GM12864 (cell line): ENCODE measurements at regions not wholly inside any gene's neighbourhood (a gene's known extent, or its start where the extent isn't known, plus 50 kb on each side); places are given as distances from the start of the nearest gene placed in this dataset.

ENCODE experiments used
- DNase-seq: peaks from one replicate; pipeline ENCODE4 v3.0.0-alpha.2; 2011; ENCODE audit warnings: low read depth
- H3K4me3 ChIP-seq: 2 replicates; pipeline ENCODE4 v1.5.1; 2011; ENCODE audit warnings: mild to moderate bottlenecking, low read depth, low read length, control low read depth
- CTCF ChIP-seq: IDR thresholded peaks from 2 replicates; pipeline ENCODE4 v1.5.1; 2011; ENCODE audit warnings: low read depth, mild to moderate bottlenecking, moderate library complexity, low read length, control low read depth, inconsistent platforms; ENCODE audit errors: missing control alignments

GRCh38 chr10:31611161-31611560, 292.1 kb downstream of the ZEB1 start:
- DNase-seq: no peak
- TF ChIP-seq CTCF: no peak
- no peak overlapping the region for H3K4me3 ChIP-seq

GRCh38 chr10:31607481-31607880, 288.5 kb downstream of the ZEB1 start:
- no peak overlapping the region for H3K4me3 ChIP-seq
- no peak for DNase-seq
- no peak for TF ChIP-seq CTCF

- DNase-seq: no peak
- no peak overlapping the region for H3K4me3 ChIP-seq
- no peak for TF ChIP-seq CTCF
These were observed 287.8 kb downstream of the ZEB1 start for GRCh38 chr10:31606841-31607240.

- no peak for DNase-seq
- H3K4me3 ChIP-seq: no peak overlapping the region
- TF ChIP-seq CTCF: no peak
These were observed 287.0 kb downstream of the ZEB1 start for GRCh38 chr10:31605861-31606525.

- H3K4me3 ChIP-seq: no peak overlapping the region
- DNase-seq: no peak
- TF ChIP-seq CTCF: no peak
These were observed 286.4 kb downstream of the ZEB1 start for GRCh38 chr10:31605426-31605825.

- DNase-seq: no peak
- H3K4me3 ChIP-seq: no peak overlapping the region
- no peak for TF ChIP-seq CTCF
These were observed 285.7 kb downstream of the ZEB1 start for GRCh38 chr10:31604646-31605170.

GRCh38 chr10:31604096-31604495, 285.1 kb downstream of the ZEB1 start:
- DNase-seq: no peak
- H3K4me3 ChIP-seq: peak overlapping the region; percentile 66; the same call in 1 of the 2 replicates
- no peak for TF ChIP-seq CTCF
